Panc1 (cell line): ENCODE measurements at regions not wholly inside any gene's neighbourhood (a gene's known extent, or its start where the extent isn't known, plus 50 kb on each side); places are given as distances from the start of the nearest gene placed in this dataset.

Source experiments
- ATAC-seq: fragments of 200-7000 bp; cut with Tn5 transposase; 2 replicates; pipeline ENCODE4 v1.9.1; 2020; ENCODE audit warnings: mild to moderate bottlenecking, moderate library complexity
- BruUV-seq: library from RNA; stranded (reverse); fragments of 400-500 nt; replicated peaks from 2 replicates; lab custom pipeline; 2021; lab: Mats Ljungman, UMichigan
- CTCF ChIA-PET: fragments of 300-600 bp; sonication (Branson Sonifier 250); formaldehyde crosslinking; loops from one replicate; lab custom pipeline; 2022; ENCODE audit warnings: antibody characterized with exemption; lab: Charles Lee
- POLR2A ChIA-PET: fragments of 300-600 bp; sonication (Branson Sonifier 250); formaldehyde crosslinking; loops from one replicate; lab custom pipeline; 2022; ENCODE audit warnings: antibody characterized with exemption; lab: Charles Lee
- DNase-seq: peaks from one replicate; pipeline ENCODE4 v3.0.0-alpha.2; 2010; ENCODE audit warnings: low read depth, low spot score
- H3K27ac ChIP-seq: 2 replicates; pipeline ENCODE4 v1.5.1; 2011; ENCODE audit warnings: mild to moderate bottlenecking, low read length, inconsistent platforms
- H3K27me3 ChIP-seq: fragments of 200-500 bp; sonication (Bioruptor generic); 2 replicates; pipeline ENCODE4 v1.6.0; 2014; ENCODE audit warnings: low read length, inconsistent platforms; ENCODE audit not compliant: control insufficient read depth, insufficient read depth
- H3K36me3 ChIP-seq: fragments of 200-500 bp; sonication (Bioruptor generic); 2 replicates; pipeline ENCODE4 v1.5.1; 2014; ENCODE audit warnings: inconsistent platforms, mild to moderate bottlenecking, low read length, moderate library complexity; ENCODE audit not compliant: control insufficient read depth, insufficient read depth
- H3K4me1 ChIP-seq: 2 replicates; pipeline ENCODE4 v1.5.1; 2011; ENCODE audit warnings: inconsistent platforms, mild to moderate bottlenecking, low read length, moderate library complexity; ENCODE audit not compliant: control insufficient read depth, insufficient read depth
- H3K4me3 ChIP-seq, 2 experiments: 2 replicates each; pipeline ENCODE4 v1.5.1; 2011 to 2012; ENCODE audit warnings: low read depth in 2 of 2, low read length in 2 of 2, mild to moderate bottlenecking in 2 of 2, inconsistent platforms in 1 of 2, moderate library complexity in 1 of 2
- H3K9me3 ChIP-seq: fragments of 200-500 bp; sonication (Bioruptor generic); 2 replicates; pipeline ENCODE4 v1.5.1; 2014; ENCODE audit warnings: low read depth, mild to moderate bottlenecking, inconsistent platforms, low read length, moderate library complexity; ENCODE audit not compliant: control insufficient read depth, insufficient read depth
- CTCF ChIP-seq: fragments of 450-650 bp; IDR thresholded peaks from 2 replicates; pipeline ENCODE4 v1.5.1; 2017; ENCODE audit warnings: mild to moderate bottlenecking
- POLR2AphosphoS5 ChIP-seq: IDR thresholded peaks from 2 replicates; pipeline ENCODE4 v1.6.1; 2012; ENCODE audit warnings: mild to moderate bottlenecking, low read depth, low read length, moderate library complexity
- REST ChIP-seq, 2 experiments: IDR thresholded peaks; 2 replicates each; pipeline ENCODE4 v1.6.1; 2011 to 2012; ENCODE audit warnings: low read depth in 2 of 2, control low read depth in 1 of 2, low read length in 1 of 2, mild to moderate bottlenecking in 1 of 2, moderate library complexity in 1 of 2; ENCODE audit not compliant: insufficient read depth in 1 of 2
- SIN3A ChIP-seq: IDR thresholded peaks from 2 replicates; pipeline ENCODE4 v1.6.1; 2012; ENCODE audit warnings: low read depth, mild to moderate bottlenecking, low read length, moderate library complexity, borderline replicate concordance; ENCODE audit not compliant: insufficient read depth
- TCF7L2 ChIP-seq: IDR thresholded peaks from 2 replicates; pipeline ENCODE4 v1.6.1; 2011; ENCODE audit warnings: mild to moderate bottlenecking, low read depth, low read length, inconsistent platforms
- in situ Hi-C: cut with HindIII; loops from 2 replicates; pipeline ENCODE4 v1.10.0; 2016; ENCODE audit warnings: low sequenced_read_pairs, low pct_unique_long_range_greater_than_20kb
- intact Hi-C: fragments of 100-400 bp; cut with micrococcal nuclease; formaldehyde crosslinking; loops from one replicate; pipeline ENCODE4 v1.10.0; 2022; ENCODE audit not compliant: unreplicated experiment

- no peak for ATAC-seq
- Histone ChIP-seq H3K36me3 (no peaks in the 10 kb centered on the region), H3K9me3 (no peaks in the 10 kb centered on the region), H3K4me3 (no peak overlapping the region), H3K4me1 (no peaks in the 10 kb centered on the region), H3K27me3 (no peaks in the 10 kb centered on the region), H3K27ac (no peak overlapping the region)
- intact Hi-C loops = no loop called here
- no peak for DNase-seq
- TF ChIP-seq SIN3A (no peak), REST (IDR thresholded peaks at IDR 0.05; ENCODE audit: insufficient read depth in 1 of 2, low read depth in 2 of 2, low read length in 1 of 2) (no peak), TCF7L2 (no peak), POLR2AphosphoS5 (no peak), CTCF (no peak)
- no TSS peak for BruUV-seq
- ChIA-PET POLR2A (no interaction called here), CTCF (no interaction called here)
- in situ Hi-C loops = no loop called here
Observed at GRCh38 chrX:39137363-39137954, 336.2 kb downstream of the MID1IP1 start.

- no peaks in the 10 kb centered on the region for H3K27me3 ChIP-seq
- CTCF ChIA-PET = no interaction called here
- H3K36me3 ChIP-seq = no peaks in the 10 kb centered on the region
- no peaks in the 10 kb centered on the region for H3K4me1 ChIP-seq
- no peaks in the 10 kb centered on the region for H3K9me3 ChIP-seq
- H3K27ac ChIP-seq = no peak overlapping the region
- BruUV-seq = no TSS peak
- DNase-seq = no peak
- ATAC-seq = no peak
- in situ Hi-C loops (no loop called here), intact Hi-C loops (no loop called here)
- TF ChIP-seq TCF7L2 = no peak
- TF ChIP-seq REST (IDR thresholded peaks at IDR 0.05; ENCODE audit: insufficient read depth in 1 of 2, low read depth in 2 of 2, low read length in 1 of 2) = no peak
- TF ChIP-seq SIN3A = no peak
- no peak for TF ChIP-seq CTCF
- TF ChIP-seq POLR2AphosphoS5 = no peak
- POLR2A ChIA-PET = no interaction called here
- H3K4me3 ChIP-seq = no peak overlapping the region
Observed at GRCh38 chrX:39140581-39140980, 339.3 kb downstream of the MID1IP1 start.
